ENCODE measurements at regions not wholly inside any gene's neighbourhood (a gene's known extent, or its start where the extent isn't known, plus 50 kb on each side); places are given as distances from the start of the nearest gene placed in this dataset.

DNA sequence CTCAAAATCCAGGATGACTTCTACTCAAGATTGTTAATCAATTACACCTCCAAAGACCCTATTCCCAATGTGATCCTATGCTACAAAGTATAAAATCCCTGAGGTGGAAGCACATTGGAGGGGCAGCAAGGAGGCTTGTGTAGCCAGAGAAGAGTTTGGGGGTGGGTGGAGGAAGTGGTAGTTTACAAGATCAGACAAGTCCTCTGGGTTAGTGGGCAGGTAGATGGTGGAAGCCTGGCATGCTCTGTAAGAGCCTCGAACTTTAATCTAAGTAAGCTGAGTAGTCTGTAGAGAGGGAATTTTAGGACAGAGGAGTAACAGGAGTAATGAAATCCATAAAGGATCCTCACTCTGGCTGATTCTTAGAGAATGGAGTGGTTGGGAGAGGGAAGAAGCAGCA is 65.0 kb upstream of the KCTD3 start:
- no peaks in the 10 kb centered on the region for H3F3A ChIP-seq (ENCODE audit: low read depth)
- H3K27ac Mint-ChIP-seq: no peak overlapping the region
- no peak for DNase-seq (ENCODE audit: low spot score)
- no peaks in the 10 kb centered on the region for H3K27me3 ChIP-seq
- no peaks in the 10 kb centered on the region for H3K9me3 ChIP-seq (ENCODE audit: low read depth)
- no peak overlapping the region for H2AFZ ChIP-seq (replicated peaks)
- H4K20me1 ChIP-seq (ENCODE audit: low read depth): no peaks in the 10 kb centered on the region
- H3K27ac ChIP-seq: no peak overlapping the region
- no peaks in the 10 kb centered on the region for H3K9me3 Mint-ChIP-seq
- peaks cover 7% of the 10 kb centered on the region for H3K4me1 ChIP-seq
- H3K36me3 ChIP-seq: no peaks in the 10 kb centered on the region
- no peak overlapping the region for H3K4me2 ChIP-seq
- H3K4me1 Mint-ChIP-seq: peaks cover 10% of the 10 kb centered on the region
- H3K9ac ChIP-seq: no peak overlapping the region
- H3K4me3 ChIP-seq: no peak overlapping the region
- no peak for TF ChIP-seq EZH2phosphoT487 (IDR thresholded peaks at IDR 0.05)
- TF ChIP-seq, protein P1, sequence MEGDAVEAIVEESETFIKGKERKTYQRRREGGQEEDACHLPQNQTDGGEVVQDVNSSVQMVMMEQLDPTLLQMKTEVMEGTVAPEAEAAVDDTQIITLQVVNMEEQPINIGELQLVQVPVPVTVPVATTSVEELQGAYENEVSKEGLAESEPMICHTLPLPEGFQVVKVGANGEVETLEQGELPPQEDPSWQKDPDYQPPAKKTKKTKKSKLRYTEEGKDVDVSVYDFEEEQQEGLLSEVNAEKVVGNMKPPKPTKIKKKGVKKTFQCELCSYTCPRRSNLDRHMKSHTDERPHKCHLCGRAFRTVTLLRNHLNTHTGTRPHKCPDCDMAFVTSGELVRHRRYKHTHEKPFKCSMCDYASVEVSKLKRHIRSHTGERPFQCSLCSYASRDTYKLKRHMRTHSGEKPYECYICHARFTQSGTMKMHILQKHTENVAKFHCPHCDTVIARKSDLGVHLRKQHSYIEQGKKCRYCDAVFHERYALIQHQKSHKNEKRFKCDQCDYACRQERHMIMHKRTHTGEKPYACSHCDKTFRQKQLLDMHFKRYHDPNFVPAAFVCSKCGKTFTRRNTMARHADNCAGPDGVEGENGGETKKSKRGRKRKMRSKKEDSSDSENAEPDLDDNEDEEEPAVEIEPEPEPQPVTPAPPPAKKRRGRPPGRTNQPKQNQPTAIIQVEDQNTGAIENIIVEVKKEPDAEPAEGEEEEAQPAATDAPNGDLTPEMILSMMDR (IDR thresholded peaks at IDR 0.05): no peak
- TF ChIP-seq EZH2 (IDR thresholded peaks at IDR 0.05): no peak
- no peaks in the 10 kb centered on the region for H3K79me2 ChIP-seq (ENCODE audit: low read depth)
- H3K27me3 Mint-ChIP-seq (ENCODE audit: insufficient read depth, low read depth): no peaks in the 10 kb centered on the region
- no peaks in the 10 kb centered on the region for H3K36me3 Mint-ChIP-seq
- no peak overlapping the region for H3K4me3 Mint-ChIP-seq

DNA sequence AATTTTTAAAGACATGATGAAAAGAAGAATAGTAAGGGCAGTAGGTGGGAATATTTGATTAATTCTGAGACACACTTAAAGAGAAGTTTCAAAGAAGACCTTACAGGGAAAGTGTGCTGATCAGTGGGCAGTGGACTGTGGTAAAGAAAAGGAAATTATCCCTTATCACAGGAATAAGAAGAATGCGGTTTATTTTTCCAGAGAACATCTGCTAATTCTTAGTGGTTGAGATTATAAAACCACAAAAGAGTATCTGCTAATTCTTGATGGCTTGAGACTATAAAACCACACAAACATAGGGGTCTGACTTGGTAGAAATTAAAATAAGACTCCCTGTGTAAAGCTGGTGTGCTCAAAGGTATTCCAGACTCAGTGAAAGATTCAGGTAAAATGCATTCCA is 60.0 kb upstream of the KCTD3 start:
- Histone ChIP-seq H3K27me3 (no peaks in the 10 kb centered on the region), H3K9ac (no peak overlapping the region), H3K4me2 (no peak overlapping the region), H3K4me1 (no peaks in the 10 kb centered on the region), H3K4me3 (no peak overlapping the region), H3F3A (ENCODE audit: low read depth) (no peaks in the 10 kb centered on the region), H3K27ac (no peak overlapping the region), H4K20me1 (ENCODE audit: low read depth) (no peaks in the 10 kb centered on the region), H3K9me3 (ENCODE audit: low read depth) (no peaks in the 10 kb centered on the region), H2AFZ (replicated peaks) (no peak overlapping the region), H3K79me2 (ENCODE audit: low read depth) (no peaks in the 10 kb centered on the region), H3K36me3 (no peaks in the 10 kb centered on the region)
- no peaks in the 10 kb centered on the region for H3K36me3 Mint-ChIP-seq
- H3K4me3 Mint-ChIP-seq: no peak overlapping the region
- no peak overlapping the region for H3K27ac Mint-ChIP-seq
- DNase-seq (ENCODE audit: low spot score): no peak
- no peaks in the 10 kb centered on the region for H3K27me3 Mint-ChIP-seq (ENCODE audit: insufficient read depth, low read depth)
- H3K4me1 Mint-ChIP-seq: no peaks in the 10 kb centered on the region
- H3K9me3 Mint-ChIP-seq: peaks cover 22% of the 10 kb centered on the region
- no peak for TF ChIP-seq EZH2 (IDR thresholded peaks at IDR 0.05)
- no peak for TF ChIP-seq EZH2phosphoT487 (IDR thresholded peaks at IDR 0.05)
- TF ChIP-seq, protein P1 (IDR thresholded peaks at IDR 0.05): no peak

DNA sequence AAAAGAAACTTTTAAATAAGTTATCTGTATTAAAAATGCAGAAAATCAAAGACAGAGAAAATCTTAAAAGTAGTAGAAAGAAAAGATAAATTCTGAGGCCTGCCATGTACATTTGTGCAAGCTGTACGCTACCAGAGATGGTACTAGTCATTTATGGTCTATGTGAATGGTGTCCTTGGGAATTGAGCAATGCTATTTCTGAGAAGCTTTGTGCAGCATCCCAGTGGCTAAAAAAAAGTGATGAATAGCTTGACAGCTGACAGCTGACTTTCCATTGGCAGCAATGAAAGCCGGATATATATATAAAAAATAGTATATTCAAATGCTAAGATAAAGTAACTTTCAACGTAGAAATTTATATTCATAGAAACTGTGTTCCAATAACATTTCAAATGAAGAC is 58.8 kb upstream of the KCTD3 start:
- TF ChIP-seq, protein P1 (IDR thresholded peaks at IDR 0.05): no peak
- TF ChIP-seq EZH2 (IDR thresholded peaks at IDR 0.05) (no peak), EZH2phosphoT487 (IDR thresholded peaks at IDR 0.05) (no peak)
- Histone ChIP-seq H3K4me1 (no peaks in the 10 kb centered on the region), H3K36me3 (no peaks in the 10 kb centered on the region), H3K4me2 (no peak overlapping the region), H4K20me1 (ENCODE audit: low read depth) (no peaks in the 10 kb centered on the region), H3K9me3 (ENCODE audit: low read depth) (no peaks in the 10 kb centered on the region), H2AFZ (replicated peaks) (no peak overlapping the region), H3K27me3 (no peaks in the 10 kb centered on the region), H3F3A (ENCODE audit: low read depth) (no peaks in the 10 kb centered on the region), H3K79me2 (ENCODE audit: low read depth) (no peaks in the 10 kb centered on the region), H3K4me3 (no peak overlapping the region), H3K9ac (no peak overlapping the region), H3K27ac (no peak overlapping the region)
- Mint-ChIP-seq H3K9me3 (peaks cover 22% of the 10 kb centered on the region), H3K36me3 (no peaks in the 10 kb centered on the region), H3K27me3 (ENCODE audit: insufficient read depth, low read depth) (no peaks in the 10 kb centered on the region), H3K4me3 (no peak overlapping the region), H3K27ac (no peak overlapping the region), H3K4me1 (no peaks in the 10 kb centered on the region)
- DNase-seq (ENCODE audit: low spot score): no peak
